Activated T-helper 1 cell treated with anti-CD3 and anti-CD28 coated beads, Interleukin-12 subunit alpha, Interleukin-12 subunit beta, Interleukin-2, Interleukin-4 antibody, amounts not matched to agents 30 ng/mL and 10 ng/mL and 1 ng/mL, durations not matched to agents 14 hours and 24 hours and 36 hours (primary cell): ENCODE measurements at regions not wholly inside any gene's neighbourhood (a gene's known extent, or its start where the extent isn't known, plus 50 kb on each side); places are given as distances from the start of the nearest gene placed in this dataset.

Experiments
- DNase-seq: peaks from one replicate; pipeline ENCODE4 v3.0.0; 2021; ENCODE audit warnings: low spot score
- H3K27ac Mint-ChIP-seq: one replicate; pipeline ENCODE4 v1.8.0; 2021; ENCODE audit warnings: mild to moderate bottlenecking, mixed read lengths
- H3K27me3 Mint-ChIP-seq: one replicate; pipeline ENCODE4 v1.8.0; 2022; ENCODE audit warnings: mild to moderate bottlenecking, moderate library complexity, mixed read lengths; ENCODE audit not compliant: insufficient read depth
- H3K36me3 Mint-ChIP-seq: one replicate; pipeline ENCODE4 v1.8.0; 2021; ENCODE audit warnings: low read depth, mixed read lengths
- H3K4me1 Mint-ChIP-seq: one replicate; pipeline ENCODE4 v1.8.0; 2021; ENCODE audit warnings: low read depth, mixed read lengths
- H3K4me3 Mint-ChIP-seq: one replicate; pipeline ENCODE4 v1.8.0; 2021; ENCODE audit warnings: mild to moderate bottlenecking, moderate library complexity, mixed read lengths
- H3K9me3 Mint-ChIP-seq: one replicate; pipeline ENCODE4 v1.8.0; 2021; ENCODE audit warnings: mixed read lengths
- intact Hi-C: fragments of 100-400 bp; cut with micrococcal nuclease; formaldehyde crosslinking; loops from one replicate; pipeline ENCODE4 v1.15.1; 2024

- intact Hi-C loops, result no loop called here
- Mint-ChIP-seq H3K27ac (no peak overlapping the region), H3K4me3 (no peak overlapping the region)
These were observed 256.3 kb upstream of the KCNH8 start for GRCh38 chr3:18892047-18892446.

GRCh38 chr3:18891641-18892040, 256.7 kb upstream of the KCNH8 start:
- Mint-ChIP-seq H3K4me3 (no peak overlapping the region), H3K27me3 (peaks cover 19% of the 10 kb centered on the region), H3K9me3 (no peaks in the 10 kb centered on the region), H3K27ac (no peak overlapping the region), H3K4me1 (peaks cover 6% of the 10 kb centered on the region), H3K36me3 (no peaks in the 10 kb centered on the region)
- DNase-seq, result no peak
- intact Hi-C loops, result no loop called here

More at GRCh38 chr3:18892047-18892446, 256.3 kb upstream of the KCNH8 start:
- peaks cover 6% of the 10 kb centered on the region for H3K4me1 Mint-ChIP-seq
- no peaks in the 10 kb centered on the region for H3K36me3 Mint-ChIP-seq
- DNase-seq, result no peak
- peaks cover 19% of the 10 kb centered on the region for H3K27me3 Mint-ChIP-seq
- no peaks in the 10 kb centered on the region for H3K9me3 Mint-ChIP-seq

GRCh38 chr3:18890449-18890848, 257.9 kb upstream of the KCNH8 start:
- Mint-ChIP-seq H3K36me3 (no peaks in the 10 kb centered on the region), H3K4me3 (no peak overlapping the region), H3K27ac (no peak overlapping the region), H3K27me3 (peaks cover 20% of the 10 kb centered on the region), H3K9me3 (no peaks in the 10 kb centered on the region), H3K4me1 (peaks cover 6% of the 10 kb centered on the region)
- intact Hi-C loops, result no loop called here
- DNase-seq, result no peak

GRCh38 chr3:18888819-18889218, 259.5 kb upstream of the KCNH8 start:
- no peaks in the 10 kb centered on the region for H3K36me3 Mint-ChIP-seq
- intact Hi-C loops, result no loop called here

GRCh38 chr3:18888370-18888769, 259.9 kb upstream of the KCNH8 start:
- DNase-seq, result no peak
- Mint-ChIP-seq H3K36me3 (no peaks in the 10 kb centered on the region), H3K27ac (no peak overlapping the region), H3K27me3 (peaks cover 20% of the 10 kb centered on the region), H3K4me1 (peaks cover 6% of the 10 kb centered on the region), H3K4me3 (no peak overlapping the region), H3K9me3 (no peaks in the 10 kb centered on the region)
- intact Hi-C loops, result no loop called here

More at GRCh38 chr3:18888819-18889218, 259.5 kb upstream of the KCNH8 start:
- peaks cover 6% of the 10 kb centered on the region for H3K4me1 Mint-ChIP-seq
- no peak for DNase-seq
- H3K4me3 Mint-ChIP-seq, result no peak overlapping the region
- no peak overlapping the region for H3K27ac Mint-ChIP-seq
- H3K27me3 Mint-ChIP-seq, result peaks cover 18% of the 10 kb centered on the region
- H3K9me3 Mint-ChIP-seq, result no peaks in the 10 kb centered on the region

- Mint-ChIP-seq H3K4me1 (no peaks in the 10 kb centered on the region), H3K9me3 (peaks cover 6% of the 10 kb centered on the region), H3K27me3 (peaks cover 20% of the 10 kb centered on the region), H3K27ac (no peak overlapping the region), H3K36me3 (no peaks in the 10 kb centered on the region), H3K4me3 (no peak overlapping the region)
- intact Hi-C loops, result no loop called here
- DNase-seq, result no peak
These were observed 262.0 kb upstream of the KCNH8 start for GRCh38 chr3:18886331-18886730.

GRCh38 chr3:18885612-18886011, 262.7 kb upstream of the KCNH8 start:
- intact Hi-C loops, result no loop called here
- H3K27me3 Mint-ChIP-seq, result peaks cover 17% of the 10 kb centered on the region
- no peak for DNase-seq
- no peaks in the 10 kb centered on the region for H3K4me1 Mint-ChIP-seq
- peaks cover 6% of the 10 kb centered on the region for H3K9me3 Mint-ChIP-seq
- no peak overlapping the region for H3K4me3 Mint-ChIP-seq
- no peaks in the 10 kb centered on the region for H3K36me3 Mint-ChIP-seq
- no peak overlapping the region for H3K27ac Mint-ChIP-seq

GRCh38 chr3:18883571-18883970, 264.7 kb upstream of the KCNH8 start:
- no peak overlapping the region for H3K27ac Mint-ChIP-seq
- H3K9me3 Mint-ChIP-seq, result peaks cover 6% of the 10 kb centered on the region
- intact Hi-C loops, result no loop called here
- H3K4me3 Mint-ChIP-seq, result no peak overlapping the region
- no peaks in the 10 kb centered on the region for H3K4me1 Mint-ChIP-seq
- H3K27me3 Mint-ChIP-seq, result peaks cover 9% of the 10 kb centered on the region
- DNase-seq, result no peak
- H3K36me3 Mint-ChIP-seq, result no peaks in the 10 kb centered on the region

- peaks cover 7% of the 10 kb centered on the region for H3K27me3 Mint-ChIP-seq
- H3K36me3 Mint-ChIP-seq, result no peaks in the 10 kb centered on the region
- no peak overlapping the region for H3K27ac Mint-ChIP-seq
- no peak overlapping the region for H3K4me3 Mint-ChIP-seq
- H3K9me3 Mint-ChIP-seq, result peaks cover 6% of the 10 kb centered on the region
- no peak for DNase-seq
- intact Hi-C loops, result no loop called here
- no peaks in the 10 kb centered on the region for H3K4me1 Mint-ChIP-seq
These were observed 267.6 kb upstream of the KCNH8 start for GRCh38 chr3:18880691-18881090.

GRCh38 chr3:18872466-18872865, 275.8 kb upstream of the KCNH8 start:
- Mint-ChIP-seq H3K27me3 (no peaks in the 10 kb centered on the region), H3K9me3 (peaks cover 10% of the 10 kb centered on the region), H3K36me3 (no peaks in the 10 kb centered on the region), H3K4me3 (no peak overlapping the region), H3K27ac (no peak overlapping the region), H3K4me1 (peaks cover 30% of the 10 kb centered on the region)
- intact Hi-C loops, result loop anchor here (5.0 kb wide), 1 partner anchor 85 kb away; no protein-coding TSS in a partner anchor
- DNase-seq, result no peak

GRCh38 chr3:18870642-18871041, 277.7 kb upstream of the KCNH8 start:
- Mint-ChIP-seq H3K36me3 (no peaks in the 10 kb centered on the region), H3K4me3 (no peak overlapping the region), H3K9me3 (peaks cover 10% of the 10 kb centered on the region), H3K27me3 (no peaks in the 10 kb centered on the region), H3K27ac (no peak overlapping the region), H3K4me1 (peaks cover 30% of the 10 kb centered on the region)
- no peak for DNase-seq
- intact Hi-C loops, result loop anchor here (1.0 to 5.0 kb wide), 2 partner anchors 83 to 119 kb away; no protein-coding TSS in a partner anchor

- H3K4me3 Mint-ChIP-seq, result no peak overlapping the region
- H3K27me3 Mint-ChIP-seq, result no peaks in the 10 kb centered on the region
These were observed 278.2 kb upstream of the KCNH8 start for GRCh38 chr3:18870074-18870640.

GRCh38 chr3:18868911-18869689, 279.2 kb upstream of the KCNH8 start:
- Mint-ChIP-seq H3K27ac (peak overlapping the region; percentile 34), H3K9me3 (peaks cover 10% of the 10 kb centered on the region), H3K4me3 (no peak overlapping the region), H3K27me3 (no peaks in the 10 kb centered on the region), H3K4me1 (peaks cover 25% of the 10 kb centered on the region), H3K36me3 (no peaks in the 10 kb centered on the region)
- no peak for DNase-seq
- intact Hi-C loops, result no loop called here

More at GRCh38 chr3:18870074-18870640, 278.2 kb upstream of the KCNH8 start:
- Mint-ChIP-seq H3K36me3 (no peaks in the 10 kb centered on the region), H3K4me1 (peaks cover 30% of the 10 kb centered on the region), H3K9me3 (peaks cover 10% of the 10 kb centered on the region), H3K27ac (peak overlapping the region; percentile 78)
- no peak for DNase-seq
- intact Hi-C loops, result loop anchor here (1.0 to 5.0 kb wide), 2 partner anchors 83 to 119 kb away; no protein-coding TSS in a partner anchor
